Fibroblast of lung (primary cell): ENCODE measurements at regions not wholly inside any gene's neighbourhood (a gene's known extent, or its start where the extent isn't known, plus 50 kb on each side); places are given as distances from the start of the nearest gene placed in this dataset.

ENCODE experiments used
- DNase-seq, 2 donors: peaks; one replicate each; pipeline versions ENCODE4 v3.0.0 to v3.0.0-alpha.2; 2010; ENCODE audit warnings: low read depth in 2 of 2
- H2AFZ ChIP-seq: 2 replicates; pipeline ENCODE4 v1.5.1; 2012; ENCODE audit warnings: low read length, control low read depth, inconsistent platforms
- H3K27ac ChIP-seq: 2 replicates; pipeline ENCODE4 v1.5.1; 2011; ENCODE audit warnings: low read length, control low read depth; ENCODE audit not compliant: insufficient read depth
- H3K27me3 ChIP-seq: 2 replicates; pipeline ENCODE4 v1.5.1; 2011; ENCODE audit warnings: mild to moderate bottlenecking, low read length; ENCODE audit not compliant: control insufficient read depth, insufficient read depth
- H3K36me3 ChIP-seq: 2 replicates; pipeline ENCODE4 v1.5.1; 2011; ENCODE audit warnings: low read length; ENCODE audit not compliant: control insufficient read depth, insufficient read depth
- H3K4me1 ChIP-seq: 2 replicates; pipeline ENCODE4 v1.5.1; 2011; ENCODE audit warnings: low read length; ENCODE audit not compliant: control insufficient read depth, insufficient read depth; ENCODE audit errors: extremely low read depth
- H3K4me2 ChIP-seq: 2 replicates; pipeline ENCODE4 v1.5.1; 2011; ENCODE audit warnings: low read length, control low read depth; ENCODE audit not compliant: insufficient read depth; ENCODE audit errors: extremely low read depth
- H3K4me3 ChIP-seq, 4 experiments: fragments of 200-600 bp in 1 of 4; sonication (generic) in 1 of 4; replicated peaks in 1 of 4; 2 replicates each; pipeline ENCODE4 v1.5.1; 2011 to 2016; ENCODE audit warnings: low read length in 4 of 4, low read depth in 3 of 4, mild to moderate bottlenecking in 3 of 4, control low read depth in 2 of 4, inconsistent platforms in 1 of 4, mixed read lengths in 1 of 4; ENCODE audit not compliant: insufficient read depth in 1 of 4; ENCODE audit errors: control extremely low read depth in 1 of 4
- H3K79me2 ChIP-seq: 2 replicates; pipeline ENCODE4 v1.5.1; 2012; ENCODE audit warnings: mild to moderate bottlenecking, low read length, inconsistent platforms; ENCODE audit not compliant: control insufficient read depth, insufficient read depth
- H3K9ac ChIP-seq: 2 replicates; pipeline ENCODE4 v1.5.1; 2011; ENCODE audit warnings: mild to moderate bottlenecking, low read length, control low read depth; ENCODE audit not compliant: insufficient read depth
- H3K9me3 ChIP-seq: 2 replicates; pipeline ENCODE4 v1.5.1; 2012; ENCODE audit warnings: low read depth, low read length; ENCODE audit not compliant: control insufficient read depth, insufficient read depth
- H4K20me1 ChIP-seq: 2 replicates; pipeline ENCODE4 v1.5.1; 2011; ENCODE audit warnings: low read length; ENCODE audit not compliant: control insufficient read depth, insufficient read depth; ENCODE audit errors: extremely low read depth
- EZH2 ChIP-seq: IDR thresholded peaks from 2 replicates; pipeline ENCODE4 v1.5.1; 2012; ENCODE audit warnings: low read length, control low read depth, mild to moderate bottlenecking; ENCODE audit errors: missing control alignments
- TF ChIP-seq, protein P1 (sequence below), 2 donors: IDR thresholded peaks in 1 of 2; conservative IDR thresholded peaks in 1 of 2; 1 replicate in 1 of 2; 2 replicates in 1 of 2; pipeline ENCODE4 v1.5.1; 2011 to 2012; ENCODE audit warnings: low read length in 2 of 2, control low read depth in 1 of 2, inconsistent platforms in 1 of 2, low read depth in 1 of 2, mild to moderate bottlenecking in 1 of 2

GRCh38 chr5:68534956-68535520, 319.5 kb downstream of the PIK3R1 start:
- Histone ChIP-seq H3K79me2 (no peaks in the 10 kb centered on the region), H3K27me3 (no peaks in the 10 kb centered on the region), H4K20me1 (no peaks in the 10 kb centered on the region), H3K9me3 (no peaks in the 10 kb centered on the region), H3K36me3 (no peaks in the 10 kb centered on the region), H2AFZ (no peak overlapping the region), H3K4me2 (no peak overlapping the region), H3K4me3 (no peak overlapping the region), H3K9ac (no peak overlapping the region), H3K4me1 (peaks cover 3% of the 10 kb centered on the region), H3K27ac (no peak overlapping the region)
- DNase-seq, result no peak
- TF ChIP-seq, protein P1, sequence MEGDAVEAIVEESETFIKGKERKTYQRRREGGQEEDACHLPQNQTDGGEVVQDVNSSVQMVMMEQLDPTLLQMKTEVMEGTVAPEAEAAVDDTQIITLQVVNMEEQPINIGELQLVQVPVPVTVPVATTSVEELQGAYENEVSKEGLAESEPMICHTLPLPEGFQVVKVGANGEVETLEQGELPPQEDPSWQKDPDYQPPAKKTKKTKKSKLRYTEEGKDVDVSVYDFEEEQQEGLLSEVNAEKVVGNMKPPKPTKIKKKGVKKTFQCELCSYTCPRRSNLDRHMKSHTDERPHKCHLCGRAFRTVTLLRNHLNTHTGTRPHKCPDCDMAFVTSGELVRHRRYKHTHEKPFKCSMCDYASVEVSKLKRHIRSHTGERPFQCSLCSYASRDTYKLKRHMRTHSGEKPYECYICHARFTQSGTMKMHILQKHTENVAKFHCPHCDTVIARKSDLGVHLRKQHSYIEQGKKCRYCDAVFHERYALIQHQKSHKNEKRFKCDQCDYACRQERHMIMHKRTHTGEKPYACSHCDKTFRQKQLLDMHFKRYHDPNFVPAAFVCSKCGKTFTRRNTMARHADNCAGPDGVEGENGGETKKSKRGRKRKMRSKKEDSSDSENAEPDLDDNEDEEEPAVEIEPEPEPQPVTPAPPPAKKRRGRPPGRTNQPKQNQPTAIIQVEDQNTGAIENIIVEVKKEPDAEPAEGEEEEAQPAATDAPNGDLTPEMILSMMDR (conservative IDR thresholded peaks at IDR 0.05 in 1 of 2, IDR thresholded peaks at IDR 0.05 in 1 of 2; ENCODE audit: low read depth in 1 of 2, low read length in 2 of 2), result no peak
- no peak for TF ChIP-seq EZH2

DNA sequence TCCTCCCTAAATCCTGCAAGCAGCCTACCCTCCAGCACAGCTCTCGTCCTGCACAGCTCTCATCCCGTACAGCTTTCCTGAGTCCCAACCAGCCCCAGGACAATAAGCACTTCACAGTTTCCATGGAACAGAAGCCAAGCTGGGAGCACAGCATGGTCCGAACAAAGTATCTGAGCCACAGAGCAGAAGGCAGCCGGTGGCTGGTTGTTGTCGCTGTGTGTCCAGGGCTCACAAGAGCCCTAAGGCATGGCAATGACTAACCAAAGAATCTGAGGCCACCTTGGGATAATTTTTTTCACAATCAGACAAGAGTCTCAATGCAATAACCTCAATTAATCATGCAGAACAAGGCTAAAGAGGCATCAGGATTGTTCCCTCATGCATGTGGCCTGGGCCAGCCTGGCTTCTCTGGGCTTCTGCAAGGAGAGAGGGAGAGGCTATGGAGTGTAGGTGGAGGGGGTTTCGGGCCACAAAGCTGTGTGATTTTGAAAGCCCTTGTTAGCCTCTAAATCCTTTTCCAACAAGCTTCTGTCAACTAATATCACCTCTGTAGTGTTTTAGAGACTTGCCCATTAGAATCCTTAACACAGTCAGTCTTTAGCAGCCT, 323.4 kb downstream of the PIK3R1 start:
- TF ChIP-seq, protein P1 (conservative IDR thresholded peaks at IDR 0.05 in 1 of 2, IDR thresholded peaks at IDR 0.05 in 1 of 2; ENCODE audit: low read depth in 1 of 2, low read length in 2 of 2), result no peak
- no peak for TF ChIP-seq EZH2
- no peak overlapping the region for H2AFZ ChIP-seq

GRCh38 chr5:68540798-68541590, 325.4 kb downstream of the PIK3R1 start:
- Histone ChIP-seq H3K27me3 (no peaks in the 10 kb centered on the region), H3K4me3 (no peak overlapping the region), H3K79me2 (no peaks in the 10 kb centered on the region), H3K36me3 (no peaks in the 10 kb centered on the region), H4K20me1 (no peaks in the 10 kb centered on the region), H3K27ac (no peak overlapping the region), H3K9me3 (no peaks in the 10 kb centered on the region), H3K4me1 (peaks cover 4% of the 10 kb centered on the region), H3K9ac (no peak overlapping the region), H3K4me2 (no peak overlapping the region), H2AFZ (no peak overlapping the region)
- DNase-seq, result no peak
- TF ChIP-seq, protein P1 (conservative IDR thresholded peaks at IDR 0.05 in 1 of 2, IDR thresholded peaks at IDR 0.05 in 1 of 2; ENCODE audit: low read depth in 1 of 2, low read length in 2 of 2), result no peak
- TF ChIP-seq EZH2, result no peak

More for the DNA sequence above, 323.4 kb downstream of the PIK3R1 start:
- H3K27ac ChIP-seq, result no peak overlapping the region
- no peaks in the 10 kb centered on the region for H3K9me3 ChIP-seq
- H3K4me3 ChIP-seq, result no peak overlapping the region
- DNase-seq, result no peak
- no peaks in the 10 kb centered on the region for H3K27me3 ChIP-seq
- H3K79me2 ChIP-seq, result no peaks in the 10 kb centered on the region
- no peak overlapping the region for H3K9ac ChIP-seq
- H3K36me3 ChIP-seq, result no peaks in the 10 kb centered on the region
- H4K20me1 ChIP-seq, result no peaks in the 10 kb centered on the region
- no peak overlapping the region for H3K4me2 ChIP-seq
- peaks cover 3% of the 10 kb centered on the region for H3K4me1 ChIP-seq
